ENCODE measurements at regions not wholly inside any gene's neighbourhood (a gene's known extent, or its start where the extent isn't known, plus 50 kb on each side); places are given as distances from the start of the nearest gene placed in this dataset.
"Not testable (repeated sequence)": the region's sequence is repeated elsewhere in the genome, so short reads cannot be mapped to it uniquely, and the experiment has no call there.

DNA sequence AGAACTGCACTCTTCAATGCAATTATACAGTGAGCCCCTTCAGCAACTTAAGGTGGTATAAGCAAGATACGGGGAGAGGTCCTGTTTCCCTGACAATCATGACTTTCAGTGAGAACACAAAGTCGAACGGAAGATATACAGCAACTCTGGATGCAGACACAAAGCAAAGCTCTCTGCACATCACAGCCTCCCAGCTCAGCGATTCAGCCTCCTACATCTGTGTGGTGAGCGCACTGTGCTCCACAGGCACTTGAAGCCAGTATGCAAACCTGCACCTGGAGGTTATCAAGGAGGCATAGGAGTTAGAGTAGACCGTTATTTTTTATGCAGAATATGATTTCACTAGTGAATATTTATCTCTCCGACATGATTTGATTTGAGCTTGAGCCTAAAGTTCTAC is 152.2 kb upstream of the OR4E1 start:
- no peak for DNase-seq (ENCODE audit: low spot score)

- peak; percentile 26 for DNase-seq (ENCODE audit: low spot score)
Measured at GRCh38 chr14:21825149-21825743, 151.6 kb upstream of the OR4E1 start.

GRCh38 chr14:21822109-21822508 is 148.5 kb upstream of the OR4E1 start:
- no peak for DNase-seq (ENCODE audit: low spot score)

- no peak for DNase-seq (ENCODE audit: low spot score)
Measured at GRCh38 chr14:21820631-21821030, 147.0 kb upstream of the OR4E1 start.

- DNase-seq (ENCODE audit: low spot score) = not testable (repeated sequence)
Measured at GRCh38 chr14:21819891-21820290, 146.3 kb upstream of the OR4E1 start.

- DNase-seq (ENCODE audit: low spot score) = not testable (repeated sequence)
Measured at GRCh38 chr14:21817010-21817409, 143.4 kb upstream of the OR4E1 start.

GRCh38 chr14:21807975-21808374 is 134.4 kb upstream of the OR4E1 start:
- no peak for DNase-seq (ENCODE audit: low spot score)

DNA sequence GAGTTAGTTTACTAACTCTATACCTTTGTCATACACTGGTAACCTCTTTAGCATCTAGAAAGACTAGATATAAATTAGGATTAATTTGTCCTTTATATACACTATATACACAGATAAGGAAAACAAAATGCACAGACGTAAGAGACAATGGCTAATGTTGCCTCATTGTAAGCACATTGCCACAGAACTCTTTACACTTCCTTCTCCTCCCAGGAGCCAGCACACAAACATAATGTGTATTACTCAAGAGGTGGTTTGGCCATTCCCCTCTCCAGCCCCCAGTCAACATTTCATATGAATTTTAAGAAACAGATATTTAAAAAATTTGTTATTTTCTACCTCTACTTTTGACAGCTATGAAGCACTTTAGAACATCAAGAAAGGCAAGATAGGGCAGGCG is 131.4 kb upstream of the OR4E1 start:
- DNase-seq (ENCODE audit: low spot score) = no peak

- DNase-seq (ENCODE audit: low spot score) = no peak
Measured at GRCh38 chr14:21802441-21802840, 128.8 kb upstream of the OR4E1 start.

- no peak for DNase-seq (ENCODE audit: low spot score)
Measured at GRCh38 chr14:21796916-21797315, 123.3 kb upstream of the OR4E1 start.

GRCh38 chr14:21795456-21795855 is 121.8 kb upstream of the OR4E1 start:
- DNase-seq (ENCODE audit: low spot score) = no peak

DNA sequence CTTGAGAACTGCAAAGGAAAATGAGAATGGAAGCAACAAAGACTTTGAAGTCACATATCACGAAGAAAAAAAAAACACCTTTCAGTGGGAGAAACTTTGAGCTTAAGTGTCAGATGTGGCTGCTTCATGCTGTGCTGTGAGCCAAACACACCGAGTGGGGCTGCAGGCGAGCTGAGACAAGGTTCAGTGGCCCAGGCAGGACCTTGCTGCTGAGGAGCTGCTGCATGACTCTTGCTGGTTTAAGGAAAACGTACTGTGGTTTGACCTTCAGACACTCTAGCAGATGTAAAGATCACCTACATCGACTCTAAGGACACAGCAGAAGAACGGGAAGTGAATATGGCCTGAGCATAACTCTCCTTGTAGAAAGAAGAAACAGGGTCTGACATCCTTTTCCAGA is 118.1 kb upstream of the OR4E1 start:
- DNase-seq (ENCODE audit: low spot score) = no peak

GRCh38 chr14:21788687-21789086 is 115.1 kb upstream of the OR4E1 start:
- DNase-seq (ENCODE audit: low spot score) = not testable (repeated sequence)

DNA sequence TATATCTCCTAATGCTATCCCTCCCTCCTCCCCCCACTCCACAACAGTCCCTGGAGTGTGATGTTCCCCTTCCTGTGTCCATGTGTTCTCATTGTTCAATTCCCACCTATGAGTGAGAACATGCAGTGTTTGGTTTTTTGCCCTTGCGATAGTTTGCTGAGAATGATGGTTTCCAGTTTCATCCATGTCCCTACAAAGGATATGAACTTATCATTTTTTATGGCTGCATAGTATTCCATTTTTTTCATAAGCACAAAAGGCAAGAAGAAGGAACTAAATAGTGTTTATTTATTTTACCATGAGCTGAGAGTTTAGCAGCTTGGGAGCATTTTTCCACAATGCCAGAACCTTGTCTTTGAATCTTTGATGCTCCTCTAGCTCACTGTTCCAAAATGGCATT is 113.6 kb upstream of the OR4E1 start:
- DNase-seq (ENCODE audit: low spot score) = not testable (repeated sequence)

DNA sequence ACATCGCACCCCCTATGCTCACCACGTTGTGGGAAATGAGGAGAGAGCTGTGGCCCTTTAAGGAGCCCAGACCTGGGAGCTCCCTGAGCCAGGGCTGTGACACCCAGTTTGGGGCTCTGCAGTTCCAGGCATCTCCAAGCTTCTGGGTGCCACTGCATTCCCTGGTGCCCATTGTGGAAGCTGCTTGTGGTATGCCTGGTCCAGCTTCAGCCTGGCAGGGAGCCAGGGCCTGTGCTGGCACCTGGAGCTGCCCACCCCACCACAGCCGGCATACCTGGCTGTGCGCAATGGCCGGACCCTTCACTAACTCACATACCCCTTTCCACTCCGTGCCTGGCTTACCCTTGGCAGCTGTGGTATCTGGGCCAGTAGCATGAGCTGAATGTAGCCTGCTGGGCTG is 107.9 kb upstream of the OR4E1 start:
- DNase-seq (ENCODE audit: low spot score) = no peak

GRCh38 chr14:21780429-21781084 is 106.9 kb upstream of the OR4E1 start:
- DNase-seq (ENCODE audit: low spot score) = no peak

- DNase-seq (ENCODE audit: low spot score) = peak; percentile 14
Measured at GRCh38 chr14:21771671-21772070, 98.1 kb upstream of the OR4E1 start.

GRCh38 chr14:21768875-21769257 is 95.2 kb upstream of the OR4E1 start:
- no peak for DNase-seq (ENCODE audit: low spot score)

DNA sequence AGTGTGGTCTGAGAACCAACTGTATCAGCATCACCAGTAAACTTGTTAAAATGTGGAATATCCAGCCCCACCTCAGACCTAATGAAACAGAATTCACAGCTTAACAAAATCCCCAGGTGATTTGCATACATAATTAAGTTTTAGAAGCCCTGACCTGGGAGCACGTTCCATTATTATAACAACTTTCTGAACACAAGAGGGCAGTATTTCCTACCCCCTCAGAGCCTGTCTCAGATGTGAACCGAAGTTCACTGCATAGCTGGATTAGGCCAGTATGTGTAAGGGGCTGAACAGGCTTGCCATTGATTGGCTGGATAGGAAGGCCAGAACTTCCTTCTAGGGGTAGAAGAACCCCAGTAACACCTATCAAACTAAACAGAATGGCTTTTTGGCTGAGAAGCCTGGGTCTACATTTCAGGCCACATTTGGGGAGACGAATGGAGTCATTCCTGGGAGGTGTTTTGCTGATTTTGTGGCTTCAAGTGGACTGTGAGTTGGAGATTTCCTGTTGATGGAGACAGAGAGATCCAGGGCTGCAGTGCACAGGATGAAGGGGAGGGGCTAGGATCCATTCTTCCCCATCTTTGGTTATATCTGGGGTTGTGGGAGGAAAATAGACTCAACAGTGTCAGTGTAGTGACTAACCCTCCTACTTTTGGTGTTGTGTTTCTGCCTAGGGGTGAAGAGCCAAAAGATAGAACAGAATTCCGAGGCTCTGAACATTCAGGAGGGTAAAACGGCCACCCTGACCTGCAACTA is 94.7 kb upstream of the OR4E1 start:
- peak; percentile 18 for DNase-seq (ENCODE audit: low spot score)

- not testable (repeated sequence) for DNase-seq (ENCODE audit: low spot score)
Measured at GRCh38 chr14:21760360-21760759, 86.7 kb upstream of the OR4E1 start.

DNA sequence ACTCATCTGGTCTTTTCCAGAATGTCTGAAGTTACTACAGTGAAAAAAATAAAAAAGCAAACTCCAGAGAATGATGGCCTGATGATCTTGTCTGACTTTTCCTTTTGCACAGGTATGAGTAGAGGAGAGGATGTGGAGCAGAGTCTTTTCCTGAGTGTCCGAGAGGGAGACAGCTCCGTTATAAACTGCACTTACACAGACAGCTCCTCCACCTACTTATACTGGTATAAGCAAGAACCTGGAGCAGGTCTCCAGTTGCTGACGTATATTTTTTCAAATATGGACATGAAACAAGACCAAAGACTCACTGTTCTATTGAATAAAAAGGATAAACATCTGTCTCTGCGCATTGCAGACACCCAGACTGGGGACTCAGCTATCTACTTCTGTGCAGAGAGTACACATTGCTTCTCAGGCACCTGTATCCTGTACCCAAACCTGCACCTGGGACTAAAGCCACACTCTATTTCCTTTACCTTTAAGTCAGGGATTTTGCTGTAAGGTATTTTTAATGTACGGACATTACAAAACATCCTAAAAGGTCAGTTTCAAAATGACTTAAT is 75.8 kb upstream of the OR4E1 start:
- no peak for DNase-seq (ENCODE audit: low spot score)

DNA sequence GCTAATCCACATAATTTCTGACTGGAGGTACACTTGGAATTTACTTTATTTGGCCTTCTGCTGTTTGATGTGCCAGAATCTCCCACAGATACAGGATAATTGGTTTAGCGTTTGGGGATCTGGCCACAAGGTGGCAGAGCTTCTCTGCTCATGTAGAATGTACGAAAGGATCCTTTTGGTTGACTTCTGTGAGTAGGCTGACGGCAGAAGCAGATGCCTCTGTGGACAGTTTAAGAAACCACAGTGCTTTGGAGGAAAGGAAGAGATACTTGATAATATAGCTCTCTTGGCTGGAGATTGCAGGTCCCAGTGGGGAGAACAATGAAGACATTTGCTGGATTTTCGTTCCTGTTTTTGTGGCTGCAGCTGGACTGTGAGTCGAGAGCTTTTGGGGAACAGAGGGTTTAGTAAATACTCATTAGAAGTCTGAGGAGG is 75.3 kb upstream of the OR4E1 start:
- DNase-seq (ENCODE audit: low spot score) = peak; percentile 39
